ENCODE measurements at regions not wholly inside any gene's neighbourhood (a gene's known extent, or its start where the extent isn't known, plus 50 kb on each side); places are given as distances from the start of the nearest gene placed in this dataset.
"Not testable (repeated sequence)": the region's sequence is repeated elsewhere in the genome, so short reads cannot be mapped to it uniquely, and the experiment has no call there.

GRCh38 chr16:22641131-22641628 is 130.5 kb downstream of the NPIPB5 start:
- Histone ChIP-seq H3K27ac (no peak overlapping the region), H3K9me3 (replicated peaks in 1 of 3) (no peaks in the 10 kb centered on the region), H3K4me1 (replicated peaks in 1 of 2) (no peaks in the 10 kb centered on the region), H3K4me3 (no peak overlapping the region), H3K27me3 (no peaks in the 10 kb centered on the region), H3K36me3 (replicated peaks in 1 of 2) (no peaks in the 10 kb centered on the region)
- DNase-seq = no peak
- intact Hi-C loops (cut with DNase I) = no loop called here
- 14 to 31% (median 29%) methylated on average over 1 of the region's 1 CpG for WGBS, 4 donors
- TF ChIP-seq CTCF (IDR thresholded peaks at IDR 0.05) = no peak
- no peak for TF ChIP-seq POLR2A (IDR thresholded peaks at IDR 0.05)

GRCh38 chr16:22642416-22643088 is 131.9 kb downstream of the NPIPB5 start:
- H3K4me3 ChIP-seq = no peak overlapping the region
- 56 to 62% (median 60%) methylated on average over 9 of the region's 9 CpGs for WGBS, 4 donors
- H3K27me3 ChIP-seq = no peaks in the 10 kb centered on the region
- no peaks in the 10 kb centered on the region for H3K4me1 ChIP-seq (replicated peaks in 1 of 2)
- no peak for DNase-seq
- TF ChIP-seq POLR2A (IDR thresholded peaks at IDR 0.05) = no peak
- no peak for TF ChIP-seq CTCF (IDR thresholded peaks at IDR 0.05)
- no peaks in the 10 kb centered on the region for H3K36me3 ChIP-seq (replicated peaks in 1 of 2)
- intact Hi-C loops (cut with DNase I) = no loop called here
- no peaks in the 10 kb centered on the region for H3K9me3 ChIP-seq (replicated peaks in 1 of 3)
- H3K27ac ChIP-seq = no peak overlapping the region

DNA sequence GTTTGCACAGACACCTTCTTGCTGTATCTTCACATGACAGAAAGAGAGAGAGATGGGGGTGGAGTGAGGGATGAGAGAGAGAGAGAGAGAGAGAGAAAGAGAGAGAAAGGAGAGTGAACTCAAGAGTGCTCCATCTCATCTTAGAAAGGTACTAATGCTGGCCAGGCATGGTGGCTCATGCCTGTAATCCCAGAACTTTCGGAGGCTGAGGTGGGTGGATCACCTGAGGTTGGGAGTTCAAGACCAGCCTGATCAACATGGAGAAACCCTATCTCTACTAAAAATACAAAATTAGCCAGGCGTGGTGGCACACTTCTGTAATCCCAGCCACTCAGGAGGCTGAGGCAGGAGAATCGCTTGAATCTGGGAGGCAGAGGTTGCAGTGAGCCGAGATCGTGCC is 132.5 kb downstream of the NPIPB5 start:
- H3K27ac ChIP-seq; DNase-seq; H3K27me3 ChIP-seq; H3K4me3 ChIP-seq; H3K36me3 ChIP-seq (replicated peaks in 1 of 2); intact Hi-C loops (cut with DNase I); H3K9me3 ChIP-seq (replicated peaks in 1 of 3); H3K4me1 ChIP-seq (replicated peaks in 1 of 2): not testable (repeated sequence)
- whole genome bisulfite sequencing, 4 donors = 85 to 88% (median 86%) methylated on average over 5 of the region's 5 CpGs

GRCh38 chr16:22643886-22644285 is 133.2 kb downstream of the NPIPB5 start:
- intact Hi-C loops (cut with DNase I) = no loop called here
- Histone ChIP-seq H3K27me3 (no peaks in the 10 kb centered on the region), H3K27ac (no peak overlapping the region), H3K9me3 (replicated peaks in 1 of 3) (no peaks in the 10 kb centered on the region), H3K4me3 (no peak overlapping the region), H3K36me3 (replicated peaks in 1 of 2) (no peaks in the 10 kb centered on the region), H3K4me1 (replicated peaks in 1 of 2) (no peaks in the 10 kb centered on the region)
- no peak for TF ChIP-seq POLR2A (IDR thresholded peaks at IDR 0.05)
- no peak for TF ChIP-seq CTCF (IDR thresholded peaks at IDR 0.05)
- no peak for DNase-seq
- WGBS, 4 donors = 70 to 78% (median 75%) methylated on average over 2 of the region's 2 CpGs

DNA sequence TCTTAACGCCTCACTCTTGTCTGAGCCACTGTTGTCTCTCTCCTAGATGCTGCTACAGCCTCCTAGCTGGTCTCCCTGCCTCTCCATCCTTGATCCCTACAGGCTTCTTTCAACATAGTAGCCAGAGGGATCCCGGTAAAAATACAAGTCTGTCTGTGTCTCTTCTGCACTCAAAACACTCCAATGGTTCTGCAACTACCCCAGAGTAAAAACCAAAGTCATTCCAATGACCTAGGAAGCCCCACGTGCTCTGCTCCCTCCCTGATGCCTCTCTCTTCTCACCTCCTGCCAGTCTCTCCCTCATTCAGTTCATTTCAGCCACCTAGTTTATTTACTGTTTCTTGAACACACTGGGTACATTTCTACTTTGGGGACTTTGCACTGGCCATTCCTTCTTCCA is 135.2 kb downstream of the NPIPB5 start:
- intact Hi-C loops (cut with DNase I) = no loop called here
- Histone ChIP-seq H3K36me3 (replicated peaks in 1 of 2) (no peaks in the 10 kb centered on the region), H3K9me3 (replicated peaks in 1 of 3) (no peaks in the 10 kb centered on the region), H3K27ac (no peak overlapping the region), H3K4me1 (replicated peaks in 1 of 2) (no peaks in the 10 kb centered on the region), H3K27me3 (no peaks in the 10 kb centered on the region), H3K4me3 (no peak overlapping the region)
- no peak for DNase-seq
- TF ChIP-seq POLR2A (IDR thresholded peaks at IDR 0.05) = no peak
- TF ChIP-seq CTCF (IDR thresholded peaks at IDR 0.05) = no peak
- WGBS, 4 donors = 52 to 62% (median 57%) methylated on average over 3 of the region's 3 CpGs
